CD14-positive monocyte (primary cell): ENCODE measurements at regions not wholly inside any gene's neighbourhood (a gene's known extent, or its start where the extent isn't known, plus 50 kb on each side); places are given as distances from the start of the nearest gene placed in this dataset.

Experiments used
- DNase-seq, 3 donors: peaks; one replicate each; pipeline ENCODE4 v3.0.0-alpha.2; 2011 to 2022
- H2AFZ ChIP-seq: 2 replicates; pipeline ENCODE4 v1.6.0; 2012; ENCODE audit warnings: mild to moderate bottlenecking, low read depth, low read length, inconsistent platforms; ENCODE audit not compliant: insufficient read depth, poor library complexity, severe bottlenecking
- H3K27ac ChIP-seq, 2 donors: 1 replicate in 1 of 2; 2 replicates in 1 of 2; pipeline ENCODE4 v1.5.1; 2012 to 2013; ENCODE audit warnings: low read length in 2 of 2, control low read depth in 1 of 2, inconsistent platforms in 1 of 2, low read depth in 1 of 2, mild to moderate bottlenecking in 1 of 2
- H3K27me3 ChIP-seq, 2 donors: one replicate each; pipeline versions ENCODE4 v1.6.0 to v1.6.1; 2011 to 2013; ENCODE audit warnings: low read length in 2 of 2; ENCODE audit not compliant: control insufficient read depth in 2 of 2, insufficient read depth in 2 of 2
- H3K36me3 ChIP-seq, 2 donors: replicated peaks in 1 of 2; 1 replicate in 1 of 2; 2 replicates in 1 of 2; pipeline versions ENCODE4 v1.5.1 to v1.6.1; 2012 to 2013; ENCODE audit warnings: low read length in 2 of 2, control low read depth in 1 of 2, inconsistent platforms in 1 of 2, mild to moderate bottlenecking in 1 of 2; ENCODE audit not compliant: insufficient read depth in 2 of 2, control insufficient read depth in 1 of 2
- H3K4me1 ChIP-seq, 2 donors: 1 replicate in 1 of 2; 2 replicates in 1 of 2; pipeline versions ENCODE4 v1.5.1 to v1.6.1; 2012 to 2013; ENCODE audit warnings: low read length in 2 of 2, control low read depth in 1 of 2, inconsistent platforms in 1 of 2, mild to moderate bottlenecking in 1 of 2, moderate library complexity in 1 of 2; ENCODE audit not compliant: insufficient read depth in 2 of 2, control insufficient read depth in 1 of 2
- H3K4me2 ChIP-seq: replicated peaks from 2 replicates; pipeline ENCODE3; 2012; ENCODE audit warnings: low read length, moderate library complexity, mild to moderate bottlenecking; ENCODE audit not compliant: poor library complexity, severe bottlenecking; ENCODE audit errors: extremely low read depth
- H3K4me3 ChIP-seq, 3 experiments: fragments of 200-600 bp in 1 of 3; sonication (generic) in 1 of 3; replicated peaks in 1 of 3; 1 replicate in 2 of 3; 2 replicates in 1 of 3; pipeline ENCODE4 v1.5.1; 2011 to 2013; ENCODE audit warnings: low read length in 3 of 3, mild to moderate bottlenecking in 3 of 3, control low read depth in 2 of 3, low read depth in 2 of 3, inconsistent platforms in 1 of 3, moderate library complexity in 1 of 3
- H3K79me2 ChIP-seq: 2 replicates; pipeline ENCODE4 v1.6.0; 2012; ENCODE audit warnings: mild to moderate bottlenecking, control low read depth, inconsistent platforms, low read length, moderate library complexity; ENCODE audit not compliant: insufficient read depth
- H3K9ac ChIP-seq: 2 replicates; pipeline ENCODE4 v1.6.0; 2017; ENCODE audit warnings: low read length, mild to moderate bottlenecking; ENCODE audit not compliant: insufficient read depth, poor library complexity, severe bottlenecking
- H3K9me3 ChIP-seq, 2 donors: replicated peaks in 1 of 2; 1 replicate in 1 of 2; 2 replicates in 1 of 2; pipeline versions ENCODE4 v1.5.1 to v1.6.1; 2012 to 2013; ENCODE audit warnings: low read length in 2 of 2, control low read depth in 1 of 2; ENCODE audit not compliant: control insufficient read depth in 1 of 2, insufficient read depth in 1 of 2
- H4K20me1 ChIP-seq: 2 replicates; pipeline ENCODE4 v1.6.0; 2012; ENCODE audit warnings: mild to moderate bottlenecking, low read length, control low read depth, moderate library complexity; ENCODE audit not compliant: insufficient read depth
- H3K27ac Mint-ChIP-seq, 7 donors: one replicate each; pipeline ENCODE4 v1.8.0; 2020; ENCODE audit warnings: mild to moderate bottlenecking in 7 of 7, mixed read lengths in 7 of 7, moderate library complexity in 6 of 7, inconsistent platforms in 2 of 7
- H3K27me3 Mint-ChIP-seq, 3 donors: one replicate each; pipeline ENCODE4 v1.8.0; 2021 to 2022; ENCODE audit warnings: low read depth in 3 of 3, mild to moderate bottlenecking in 3 of 3, mixed read lengths in 3 of 3, moderate library complexity in 3 of 3, inconsistent platforms in 1 of 3
- H3K36me3 Mint-ChIP-seq, 2 donors: one replicate each; pipeline ENCODE4 v1.8.0; 2020; ENCODE audit warnings: mixed read lengths in 2 of 2, inconsistent platforms in 1 of 2, mild to moderate bottlenecking in 1 of 2
- H3K4me1 Mint-ChIP-seq: one replicate; pipeline ENCODE4 v1.8.0; 2020; ENCODE audit warnings: mild to moderate bottlenecking, mixed read lengths
- H3K4me3 Mint-ChIP-seq, 2 donors: one replicate each; pipeline ENCODE4 v1.8.0; 2020; ENCODE audit warnings: mild to moderate bottlenecking in 2 of 2, mixed read lengths in 2 of 2, moderate library complexity in 1 of 2
- H3K9me3 Mint-ChIP-seq, 7 donors: one replicate each; pipeline ENCODE4 v1.8.0; 2020 to 2022; ENCODE audit warnings: mixed read lengths in 7 of 7, mild to moderate bottlenecking in 6 of 7, moderate library complexity in 6 of 7, inconsistent platforms in 2 of 7
- CTCF ChIP-seq: fragments of 200-600 bp; IDR thresholded peaks from one replicate; pipeline ENCODE4 v1.8.0; 2022; ENCODE audit warnings: antibody characterized with exemption, mild to moderate bottlenecking
- WGBS: methylation state at CpG from one replicate; pipeline ENCODE4 v1.1.5; 2013; ENCODE audit warnings: missing lambda C conversion rate; ENCODE audit not compliant: insufficient coverage; 5-methylcytosine and 5-hydroxymethylcytosine counted together
- intact Hi-C, 2 donors: fragments of 100-400 bp; cut with micrococcal nuclease; formaldehyde crosslinking; loops; one replicate each; pipeline versions ENCODE4 v1.15.0 to v1.15.1; 2023

DNA sequence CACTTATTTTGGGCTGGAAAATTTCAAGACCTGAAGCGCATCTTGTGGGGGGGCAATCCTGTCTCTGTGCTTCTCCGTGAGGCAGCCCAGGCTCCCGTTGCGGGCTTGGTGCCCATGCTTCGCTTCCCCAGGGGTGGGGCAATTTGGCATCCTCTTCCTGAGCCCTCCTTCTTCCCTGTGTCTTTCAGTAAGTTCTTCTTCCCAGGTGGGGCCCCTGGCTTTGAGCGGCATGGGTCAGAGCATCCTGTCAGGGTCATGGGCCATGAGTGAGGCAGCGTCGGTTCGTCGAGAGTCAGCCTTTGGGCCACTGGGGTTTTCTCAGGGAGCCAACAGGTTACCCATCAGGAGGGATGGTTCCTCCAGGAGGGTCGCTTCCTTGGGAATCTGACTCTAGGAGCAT, 200.7 kb downstream of the UBE3A start:
- Mint-ChIP-seq H3K4me1 (no peaks in the 10 kb centered on the region), H3K27ac (no peak overlapping the region), H3K9me3 (peaks cover 54 to 98% (median 94%) of the 10 kb centered on the region in 7 donors), H3K4me3 (no peak overlapping the region), H3K27me3 (peaks cover 0 to 2% (median 0%) of the 10 kb centered on the region in 3 donors), H3K36me3 (no peaks in the 10 kb centered on the region)
- no peak overlapping the region for H3K4me3 ChIP-seq
- no peak overlapping the region for H3K9ac ChIP-seq
- intact Hi-C loops = no loop called here
- TF ChIP-seq CTCF = no peak
- WGBS = 87% methylated on average over 11 of the region's 11 CpGs
- H3K79me2 ChIP-seq = no peaks in the 10 kb centered on the region
- no peak overlapping the region for H3K27ac ChIP-seq
- no peak overlapping the region for H2AFZ ChIP-seq
- H4K20me1 ChIP-seq = no peaks in the 10 kb centered on the region
- peaks cover 98 to 100% of the 10 kb centered on the region in 2 donors for H3K9me3 ChIP-seq
- DNase-seq = no peak
- no peak overlapping the region for H3K4me2 ChIP-seq
- no peaks in the 10 kb centered on the region for H3K27me3 ChIP-seq
- H3K36me3 ChIP-seq = no peaks in the 10 kb centered on the region
- H3K4me1 ChIP-seq = no peaks in the 10 kb centered on the region

DNA sequence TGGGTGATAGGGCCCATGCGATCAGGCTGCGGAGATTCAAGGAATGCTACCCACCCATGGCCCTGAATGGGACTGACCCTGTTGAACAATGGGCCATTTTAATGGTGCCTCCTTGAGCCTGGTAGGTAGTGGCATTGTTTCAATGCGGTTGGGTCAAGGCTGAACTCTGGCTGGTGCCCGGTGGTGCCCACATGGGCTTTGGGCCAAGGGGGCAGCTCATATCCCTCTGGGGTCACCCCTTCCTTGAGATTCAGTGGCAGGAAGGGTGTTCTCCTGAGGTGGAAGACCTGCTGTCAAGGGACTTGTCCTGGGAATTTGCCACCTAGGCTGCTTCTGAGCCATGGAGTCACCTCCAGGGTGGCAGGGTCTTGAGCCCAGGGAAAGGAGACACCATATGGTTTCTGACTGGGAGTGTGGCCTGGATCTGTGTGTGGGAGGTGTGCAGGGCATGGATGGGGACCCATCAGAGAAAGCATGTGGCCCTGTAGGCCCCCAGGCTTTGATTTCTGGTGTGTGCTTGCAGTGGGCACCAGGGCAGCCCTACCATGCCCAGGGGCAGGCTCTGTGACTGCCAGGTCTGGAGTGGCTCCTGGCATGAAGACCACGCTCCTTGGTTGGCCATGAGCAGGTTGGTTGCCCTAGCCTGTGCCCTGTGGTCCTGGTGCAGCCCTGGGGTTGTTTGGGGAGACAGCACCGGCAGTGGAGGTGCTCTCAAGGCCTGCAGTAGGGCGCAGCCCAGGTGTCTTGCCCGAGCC, 199.9 kb downstream of the UBE3A start:
- no peak for DNase-seq
- WGBS = 82% methylated on average over 7 of the region's 8 CpGs

More for the DNA sequence above, 199.9 kb downstream of the UBE3A start:
- Mint-ChIP-seq H3K36me3 (no peaks in the 10 kb centered on the region), H3K27me3 (peaks cover 0 to 2% (median 0%) of the 10 kb centered on the region in 3 donors), H3K27ac (no peak overlapping the region), H3K9me3 (peaks cover 61 to 98% (median 95%) of the 10 kb centered on the region in 7 donors), H3K4me3 (no peak overlapping the region), H3K4me1 (no peaks in the 10 kb centered on the region)
- no peak overlapping the region for H3K4me2 ChIP-seq
- no peaks in the 10 kb centered on the region for H4K20me1 ChIP-seq
- no peak overlapping the region for H2AFZ ChIP-seq
- H3K4me3 ChIP-seq = no peak overlapping the region
- H3K9me3 ChIP-seq = peaks cover 98 to 100% of the 10 kb centered on the region in 2 donors
- H3K9ac ChIP-seq = no peak overlapping the region
- no peaks in the 10 kb centered on the region for H3K36me3 ChIP-seq
- H3K79me2 ChIP-seq = no peaks in the 10 kb centered on the region
- H3K27me3 ChIP-seq = no peaks in the 10 kb centered on the region
- no peaks in the 10 kb centered on the region for H3K4me1 ChIP-seq
- intact Hi-C loops = no loop called here
- no peak for TF ChIP-seq CTCF
- H3K27ac ChIP-seq = no peak overlapping the region
